OCI-LY7 (cell line): ENCODE measurements at regions not wholly inside any gene's neighbourhood (a gene's known extent, or its start where the extent isn't known, plus 50 kb on each side); places are given as distances from the start of the nearest gene placed in this dataset.

Experiments used
- BruUV-seq: library from RNA; stranded (reverse); fragments of 400-500 nt; replicated peaks from 2 replicates; lab custom pipeline; 2021; lab: Mats Ljungman, UMichigan
- CTCF ChIA-PET: fragments of 300-600 bp; sonication (Branson Sonifier 250); formaldehyde crosslinking; loops from one replicate; lab custom pipeline; 2022; ENCODE audit warnings: antibody characterized with exemption; ENCODE audit not compliant: unreplicated experiment; lab: Charles Lee
- POLR2A ChIA-PET: fragments of 300-600 bp; sonication (Branson Sonifier 250); formaldehyde crosslinking; loops from one replicate; lab custom pipeline; 2022; ENCODE audit warnings: antibody characterized with exemption; lab: Charles Lee
- DNase-seq: peaks from one replicate; pipeline ENCODE4 v3.0.0-alpha.2; 2015; ENCODE audit warnings: low spot score
- H2AFZ ChIP-seq: fragments of 200-600 bp; sonication (generic), shearing (Covaris generic); 2 replicates; pipeline ENCODE4 v1.6.1; 2014; ENCODE audit warnings: mild to moderate bottlenecking, antibody characterized with exemption, low read length, moderate library complexity
- H3K27ac ChIP-seq: fragments of 200-600 bp; sonication (generic); 2 replicates; pipeline ENCODE4 v1.5.1; 2014; ENCODE audit warnings: mixed run types, low read depth, mild to moderate bottlenecking, moderate library complexity, low read length, inconsistent platforms; ENCODE audit not compliant: poor library complexity, severe bottlenecking
- H3K36me3 ChIP-seq: fragments of 200-600 bp; sonication (generic); 2 replicates; pipeline ENCODE4 v1.6.1; 2014; ENCODE audit warnings: mild to moderate bottlenecking, antibody characterized with exemption, low read length, moderate library complexity, mixed read lengths; ENCODE audit not compliant: insufficient read depth
- H3K4me1 ChIP-seq: fragments of 200-600 bp; sonication (generic); 2 replicates; pipeline ENCODE4 v1.5.1; 2014; ENCODE audit warnings: mild to moderate bottlenecking, low read length; ENCODE audit not compliant: insufficient read depth, poor library complexity, severe bottlenecking
- H3K4me2 ChIP-seq: fragments of 200-600 bp; sonication (generic); 2 replicates; pipeline ENCODE4 v1.6.1; 2014; ENCODE audit warnings: mild to moderate bottlenecking, low read length
- H3K4me3 ChIP-seq: fragments of 200-600 bp; sonication (generic); 2 replicates; pipeline ENCODE4 v1.5.1; 2014; ENCODE audit warnings: mild to moderate bottlenecking, low read depth, low read length; ENCODE audit not compliant: poor library complexity, severe bottlenecking
- H3K79me2 ChIP-seq: fragments of 200-600 bp; sonication (generic); 2 replicates; pipeline ENCODE4 v1.6.1; 2016; ENCODE audit warnings: low read depth, mild to moderate bottlenecking, low read length, moderate library complexity, mixed read lengths; ENCODE audit not compliant: insufficient read depth
- H3K9me2 ChIP-seq: fragments of 200-600 bp; sonication (generic); 2 replicates; pipeline ENCODE4 v1.6.1; 2016; ENCODE audit warnings: mild to moderate bottlenecking, low read length, mixed read lengths; ENCODE audit not compliant: insufficient read depth
- H3K9me3 ChIP-seq: fragments of 200-600 bp; sonication (generic); 2 replicates; pipeline ENCODE4 v1.6.1; 2014; ENCODE audit warnings: mild to moderate bottlenecking, mixed run types, low read length, mixed read lengths
- H4K20me1 ChIP-seq: fragments of 200-600 bp; sonication (generic); 2 replicates; pipeline ENCODE4 v1.6.1; 2014; ENCODE audit warnings: mild to moderate bottlenecking, antibody characterized with exemption, low read length, moderate library complexity, mixed read lengths; ENCODE audit not compliant: insufficient read depth
- EZH2phosphoT487 ChIP-seq: fragments of 200-600 bp; sonication (generic); IDR thresholded peaks from 2 replicates; pipeline ENCODE4 v1.6.1; 2018; ENCODE audit warnings: low read depth, borderline replicate concordance, mild to moderate bottlenecking, mixed run types, antibody characterized with exemption, low read length, moderate library complexity, mixed read lengths
- intact Hi-C: fragments of 100-400 bp; cut with micrococcal nuclease; formaldehyde crosslinking; loops from one replicate; pipeline ENCODE4 v1.10.0; 2022; ENCODE audit not compliant: unreplicated experiment
- TF ChIP-seq, protein P1 (sequence below): fragments of 200-600 bp; sonication (generic); conservative IDR thresholded peaks from 2 replicates; pipeline ENCODE4 v1.5.1; 2014; ENCODE audit warnings: mild to moderate bottlenecking, antibody characterized with exemption, low read length, moderate library complexity, mixed read lengths

DNA sequence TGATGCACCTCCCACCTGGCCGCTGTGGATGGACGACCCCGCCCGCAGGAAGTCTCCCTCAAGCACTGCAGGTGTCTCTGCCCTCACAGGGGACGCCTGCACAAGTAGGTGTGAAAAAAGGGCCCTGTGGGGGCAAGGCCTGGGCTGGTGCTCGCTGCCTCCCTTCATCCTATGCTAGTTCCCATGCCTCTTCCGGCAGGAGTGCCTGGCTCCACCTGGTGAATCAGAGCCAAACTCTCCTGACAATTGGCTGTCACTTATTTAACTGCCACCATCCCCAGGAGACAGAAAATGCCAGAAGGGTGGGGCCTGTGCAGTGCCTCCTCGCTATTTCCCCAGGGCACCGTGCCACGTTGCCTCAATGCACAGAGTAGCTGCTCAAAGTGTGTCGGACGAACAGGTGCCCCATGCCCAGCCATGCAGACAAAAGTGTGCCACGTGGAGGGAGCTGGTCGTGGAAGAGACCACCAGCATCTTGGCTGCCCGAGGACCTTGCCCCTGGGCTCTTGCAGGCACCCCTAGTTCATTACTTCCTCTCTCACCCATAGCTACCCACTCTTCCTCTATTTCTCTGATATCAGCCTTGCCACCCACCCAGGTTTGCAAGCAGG is 170.7 kb downstream of the SEC14L1 start:
- CTCF ChIA-PET = interaction anchor here (0.5 to 0.6 kb wide), 2 partner anchors 18 to 1660 kb away, joined by 3 to 4 read pairs; no protein-coding TSS in a partner anchor
- Histone ChIP-seq H3K27ac (no peak overlapping the region), H3K36me3 (no peaks in the 10 kb centered on the region), H3K9me2 (no peaks in the 10 kb centered on the region), H3K4me2 (peak overlapping the region; percentile 47), H3K4me3 (no peak overlapping the region), H3K9me3 (no peaks in the 10 kb centered on the region), H3K79me2 (no peaks in the 10 kb centered on the region), H3K4me1 (peaks cover 32% of the 10 kb centered on the region), H2AFZ (no peak overlapping the region), H4K20me1 (no peaks in the 10 kb centered on the region)
- peak; percentile 75 for DNase-seq
- intact Hi-C loops = no loop called here
- BruUV-seq = no TSS peak
- TF ChIP-seq, protein P1, sequence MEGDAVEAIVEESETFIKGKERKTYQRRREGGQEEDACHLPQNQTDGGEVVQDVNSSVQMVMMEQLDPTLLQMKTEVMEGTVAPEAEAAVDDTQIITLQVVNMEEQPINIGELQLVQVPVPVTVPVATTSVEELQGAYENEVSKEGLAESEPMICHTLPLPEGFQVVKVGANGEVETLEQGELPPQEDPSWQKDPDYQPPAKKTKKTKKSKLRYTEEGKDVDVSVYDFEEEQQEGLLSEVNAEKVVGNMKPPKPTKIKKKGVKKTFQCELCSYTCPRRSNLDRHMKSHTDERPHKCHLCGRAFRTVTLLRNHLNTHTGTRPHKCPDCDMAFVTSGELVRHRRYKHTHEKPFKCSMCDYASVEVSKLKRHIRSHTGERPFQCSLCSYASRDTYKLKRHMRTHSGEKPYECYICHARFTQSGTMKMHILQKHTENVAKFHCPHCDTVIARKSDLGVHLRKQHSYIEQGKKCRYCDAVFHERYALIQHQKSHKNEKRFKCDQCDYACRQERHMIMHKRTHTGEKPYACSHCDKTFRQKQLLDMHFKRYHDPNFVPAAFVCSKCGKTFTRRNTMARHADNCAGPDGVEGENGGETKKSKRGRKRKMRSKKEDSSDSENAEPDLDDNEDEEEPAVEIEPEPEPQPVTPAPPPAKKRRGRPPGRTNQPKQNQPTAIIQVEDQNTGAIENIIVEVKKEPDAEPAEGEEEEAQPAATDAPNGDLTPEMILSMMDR = no peak
- no peak for TF ChIP-seq EZH2phosphoT487
- POLR2A ChIA-PET = interaction anchor here (0.6 kb wide), 1 partner anchor 117 kb away, joined by 3 read pairs; no protein-coding TSS in a partner anchor

GRCh38 chr17:77312061-77312701 is 171.4 kb downstream of the SEC14L1 start:
- no peaks in the 10 kb centered on the region for H3K9me2 ChIP-seq
- no peak overlapping the region for H3K4me3 ChIP-seq
- POLR2A ChIA-PET = interaction anchor here (0.6 kb wide), 1 partner anchor 117 kb away, joined by 3 read pairs; no protein-coding TSS in a partner anchor
- H2AFZ ChIP-seq = no peak overlapping the region
- TF ChIP-seq, protein P1 = no peak
- TF ChIP-seq EZH2phosphoT487 = no peak
- BruUV-seq = no TSS peak
- intact Hi-C loops = no loop called here
- DNase-seq = no peak
- no peaks in the 10 kb centered on the region for H3K36me3 ChIP-seq
- H3K4me1 ChIP-seq = peaks cover 32% of the 10 kb centered on the region
- H4K20me1 ChIP-seq = no peaks in the 10 kb centered on the region
- H3K79me2 ChIP-seq = no peaks in the 10 kb centered on the region
- no peak overlapping the region for H3K27ac ChIP-seq
- CTCF ChIA-PET = interaction anchor here (0.5 to 0.6 kb wide), 2 partner anchors 17 to 1659 kb away, joined by 3 to 4 read pairs; no protein-coding TSS in a partner anchor
- no peaks in the 10 kb centered on the region for H3K9me3 ChIP-seq
- H3K4me2 ChIP-seq = peak overlapping the region; percentile 47; the same call in 1 of the 2 replicates
